ENCODE measurements at regions not wholly inside any gene's neighbourhood (a gene's known extent, or its start where the extent isn't known, plus 50 kb on each side); places are given as distances from the start of the nearest gene placed in this dataset.
A peak's percentile ranks its signal among the peaks of the same experiment; 100 is the strongest.
"Not testable (repeated sequence)": the region's sequence is repeated elsewhere in the genome, so short reads cannot be mapped to it uniquely, and the experiment has no call there.

DNA sequence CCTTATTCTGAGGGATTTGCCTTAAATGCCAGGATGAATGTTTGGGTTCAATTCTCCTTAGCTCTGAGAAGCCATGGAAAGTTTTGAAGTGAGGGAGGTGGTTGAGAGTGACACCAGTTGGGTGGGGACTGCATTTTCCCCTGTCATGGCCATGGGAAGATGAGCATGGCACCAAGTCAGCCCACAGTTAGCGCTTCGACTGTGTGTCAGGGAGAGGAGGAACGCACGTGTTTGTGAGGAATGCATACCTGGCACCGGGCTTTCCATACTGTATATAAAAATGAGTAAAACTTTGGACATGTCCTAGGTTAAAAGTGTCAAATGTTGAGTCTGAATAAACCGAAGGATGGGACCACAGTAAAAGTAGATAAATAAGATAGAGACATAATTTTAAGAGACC, 187.5 kb upstream of the KL start:
- no peak for DNase-seq (ENCODE audit: low read depth in 2 of 2)

DNA sequence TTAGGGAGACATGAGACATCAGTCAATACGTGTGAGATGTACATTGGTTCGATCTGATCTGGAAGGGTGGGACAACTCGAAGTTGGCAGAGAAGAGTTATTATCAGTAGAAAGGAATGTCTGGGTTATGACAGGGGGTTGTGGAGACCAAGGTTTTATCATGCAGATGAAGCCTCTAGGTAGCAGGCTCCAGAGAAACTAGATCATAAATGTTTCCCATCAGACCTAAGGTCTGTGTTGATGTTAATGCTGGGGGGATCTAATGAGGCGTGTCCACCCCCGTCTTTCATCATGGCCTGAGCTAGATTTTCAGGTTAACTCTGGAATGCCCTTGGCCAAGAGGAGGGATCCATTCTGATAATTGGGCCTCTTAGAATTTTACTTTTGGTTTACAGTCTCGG, 187.0 kb upstream of the KL start:
- DNase-seq (ENCODE audit: low read depth in 2 of 2) = no peak

DNA sequence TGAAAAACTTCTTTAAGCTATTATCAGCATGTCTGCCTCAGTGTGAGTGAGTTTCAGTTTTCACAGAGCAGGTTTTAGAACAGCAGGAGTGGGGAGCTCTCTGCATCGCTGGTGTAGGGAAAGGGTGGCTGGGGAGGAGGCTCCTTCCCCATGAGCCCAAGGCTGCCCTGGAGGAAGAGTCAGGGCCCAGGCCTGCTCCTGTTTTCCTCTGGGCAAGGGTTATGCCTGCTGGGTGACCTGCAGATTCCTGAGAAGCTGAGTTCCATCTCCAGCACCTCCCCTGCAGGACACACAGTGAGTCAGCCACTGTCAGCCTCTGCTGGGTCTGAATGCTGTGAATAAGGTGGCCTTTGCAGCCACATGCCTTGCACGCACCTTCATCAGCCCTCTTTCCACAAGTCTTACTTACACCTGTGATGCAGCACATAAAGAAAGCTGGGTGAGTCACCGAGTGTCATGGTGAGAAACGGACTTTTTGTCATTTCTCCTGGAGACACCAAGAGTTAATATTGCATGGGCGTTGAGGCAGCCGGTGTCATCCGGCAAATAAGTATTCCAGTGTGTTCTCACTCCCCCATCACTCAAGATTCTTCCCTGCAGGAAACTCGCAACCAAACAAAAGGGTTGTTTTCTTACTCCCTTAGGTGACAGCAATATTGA, 186.4 kb upstream of the KL start:
- no peak for DNase-seq (ENCODE audit: low read depth in 2 of 2)

DNA sequence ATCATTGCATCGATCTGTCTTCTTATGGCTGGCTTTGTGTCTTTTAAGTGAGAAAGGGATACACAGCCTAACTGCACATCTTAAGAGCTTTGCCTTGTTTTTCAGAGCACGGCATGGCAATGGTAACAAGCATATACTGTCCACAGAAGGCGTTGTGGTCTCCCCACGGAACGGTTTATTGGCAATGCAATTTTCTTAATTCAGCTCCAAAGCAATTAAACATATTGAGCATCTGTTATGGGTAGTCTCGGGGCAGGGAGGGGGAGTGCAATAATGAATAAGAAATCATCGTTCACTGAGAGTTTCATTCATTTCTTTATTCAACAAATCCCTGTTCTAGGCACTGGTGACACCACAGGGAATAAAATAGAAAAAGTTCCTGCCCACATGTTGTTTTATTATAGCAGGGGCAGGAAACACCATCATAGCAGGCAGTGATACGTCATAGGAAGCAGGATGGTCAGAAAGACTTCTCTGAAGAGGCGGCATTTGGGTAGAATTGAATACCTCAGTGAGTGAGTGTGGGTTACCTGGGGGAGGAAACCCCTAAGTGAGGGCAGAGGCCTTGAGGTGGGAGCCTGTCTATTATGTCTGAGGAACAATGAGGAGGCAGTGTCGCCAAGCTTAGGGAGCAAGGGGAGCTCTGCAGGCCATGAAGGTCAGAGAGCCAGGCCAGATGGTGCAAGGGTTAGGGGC, 185.7 kb upstream of the KL start:
- DNase-seq (ENCODE audit: low read depth in 2 of 2) = no peak

DNA sequence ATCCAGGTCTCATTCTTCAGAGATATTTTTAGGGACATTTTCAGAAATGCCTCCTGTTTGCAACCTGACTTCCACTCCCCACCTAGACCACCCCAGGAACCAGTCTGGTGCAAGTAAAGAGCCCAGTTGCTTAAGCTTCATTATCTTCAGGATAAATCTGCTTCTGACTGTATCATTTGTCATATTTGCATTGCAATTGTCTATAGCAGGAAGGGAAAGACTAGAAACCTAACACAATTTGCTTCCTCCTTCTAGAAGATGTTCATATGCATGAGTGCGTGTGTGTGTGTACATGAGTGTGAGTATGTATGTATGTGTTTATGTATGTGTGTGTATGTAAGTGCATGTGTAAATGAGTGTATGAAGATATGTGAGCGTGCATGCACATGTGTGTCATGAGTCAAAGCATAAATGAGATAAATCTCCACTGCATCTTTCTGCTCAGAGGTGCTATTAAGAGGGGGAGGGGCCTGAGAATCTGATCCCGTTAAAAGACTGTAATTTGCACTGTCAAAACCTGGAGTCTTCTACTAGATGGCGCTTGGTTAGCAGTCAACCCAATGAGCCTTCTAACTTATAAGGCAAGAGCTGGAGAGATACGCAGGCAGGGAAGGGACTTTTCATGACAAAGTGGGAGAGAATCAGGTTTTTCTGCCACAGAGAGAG, 178.8 kb upstream of the KL start:
- no peak for DNase-seq (ENCODE audit: low read depth in 2 of 2)

DNA sequence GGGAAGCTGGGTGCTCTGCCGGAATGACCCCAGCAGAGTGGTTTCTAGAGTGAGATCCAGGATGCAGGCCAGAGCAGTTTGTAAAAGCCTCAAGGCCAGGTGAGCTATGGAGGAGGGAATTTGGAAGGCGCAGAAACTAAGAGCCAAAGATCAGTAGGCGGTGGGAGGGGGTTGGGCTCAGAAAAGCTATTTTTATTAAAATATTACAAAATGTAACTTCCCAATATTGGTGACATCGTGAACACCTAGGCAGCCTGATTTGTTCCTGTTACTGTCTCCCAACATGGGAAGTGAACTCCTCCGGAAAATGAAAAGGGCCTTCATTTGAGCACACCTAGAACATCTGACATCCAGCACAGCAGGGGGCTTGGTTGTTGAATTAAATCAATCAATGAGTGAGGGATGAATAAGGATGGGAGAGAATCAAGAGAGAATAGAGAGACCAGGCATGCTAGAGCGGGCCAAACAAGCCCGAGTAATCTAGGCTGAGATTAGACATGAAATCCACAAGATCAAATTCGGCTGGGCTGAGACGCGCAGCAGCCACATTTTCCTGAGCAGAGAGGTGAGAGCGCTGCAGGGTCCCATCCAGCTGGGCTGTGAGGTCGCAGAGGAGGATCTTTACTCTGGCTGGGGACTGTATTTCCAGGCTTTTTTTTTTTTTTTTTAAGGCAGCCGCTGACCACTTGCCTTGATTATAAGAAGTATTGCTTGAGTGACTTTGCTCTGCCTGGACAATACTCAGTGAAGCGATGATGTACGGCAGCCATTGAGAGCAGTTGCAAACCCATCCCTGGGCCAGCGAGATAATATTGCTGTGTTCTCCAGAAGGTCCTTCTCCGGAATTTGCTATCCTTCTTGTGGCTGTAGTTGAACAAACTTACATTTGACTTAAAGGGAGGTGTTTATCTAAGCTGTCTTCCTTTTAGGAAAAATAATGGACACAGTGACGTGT, 178.0 kb upstream of the KL start:
- DNase-seq (ENCODE audit: low read depth in 2 of 2) = no peak

DNA sequence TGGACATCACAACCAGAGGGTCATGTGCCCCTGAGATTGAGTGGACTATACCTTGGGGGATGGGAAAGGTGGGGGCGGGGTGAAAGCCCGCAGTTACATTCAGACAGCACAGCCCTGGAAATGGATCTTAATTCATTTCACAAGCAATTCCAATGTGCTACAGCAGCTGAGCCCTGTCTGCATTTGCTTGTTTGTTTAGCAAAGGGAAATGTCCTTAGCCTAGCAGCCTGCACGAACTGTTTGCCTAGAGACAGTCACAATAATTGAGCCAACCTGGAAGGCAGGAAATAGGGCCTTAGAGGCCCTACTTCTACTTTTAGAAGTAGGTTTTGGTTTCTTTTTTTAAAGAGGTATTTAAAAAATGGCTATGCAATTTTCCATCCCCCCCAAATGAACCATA, 177.3 kb upstream of the KL start:
- DNase-seq (ENCODE audit: low read depth in 2 of 2) = no peak

DNA sequence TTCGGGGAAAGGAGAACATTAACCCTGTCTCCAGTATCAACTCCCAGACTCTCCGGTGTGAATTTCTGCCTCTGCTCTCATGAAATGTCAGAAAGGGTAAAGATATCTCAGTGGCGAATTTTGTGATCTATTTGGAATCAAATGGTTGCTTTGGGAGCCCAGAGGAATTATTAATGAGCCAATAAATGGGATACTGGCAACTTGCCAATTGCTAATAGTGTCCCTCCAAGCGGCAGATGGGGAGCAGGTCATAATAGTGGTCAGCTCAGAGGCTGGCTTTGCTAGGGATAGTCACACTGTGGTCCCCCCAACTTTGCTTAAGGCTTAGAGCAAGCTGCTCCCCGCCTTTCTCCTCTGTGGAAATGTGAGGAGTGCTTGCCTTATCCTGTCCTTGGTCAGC, 176.1 kb upstream of the KL start:
- no peak for DNase-seq (ENCODE audit: low read depth in 2 of 2)

DNA sequence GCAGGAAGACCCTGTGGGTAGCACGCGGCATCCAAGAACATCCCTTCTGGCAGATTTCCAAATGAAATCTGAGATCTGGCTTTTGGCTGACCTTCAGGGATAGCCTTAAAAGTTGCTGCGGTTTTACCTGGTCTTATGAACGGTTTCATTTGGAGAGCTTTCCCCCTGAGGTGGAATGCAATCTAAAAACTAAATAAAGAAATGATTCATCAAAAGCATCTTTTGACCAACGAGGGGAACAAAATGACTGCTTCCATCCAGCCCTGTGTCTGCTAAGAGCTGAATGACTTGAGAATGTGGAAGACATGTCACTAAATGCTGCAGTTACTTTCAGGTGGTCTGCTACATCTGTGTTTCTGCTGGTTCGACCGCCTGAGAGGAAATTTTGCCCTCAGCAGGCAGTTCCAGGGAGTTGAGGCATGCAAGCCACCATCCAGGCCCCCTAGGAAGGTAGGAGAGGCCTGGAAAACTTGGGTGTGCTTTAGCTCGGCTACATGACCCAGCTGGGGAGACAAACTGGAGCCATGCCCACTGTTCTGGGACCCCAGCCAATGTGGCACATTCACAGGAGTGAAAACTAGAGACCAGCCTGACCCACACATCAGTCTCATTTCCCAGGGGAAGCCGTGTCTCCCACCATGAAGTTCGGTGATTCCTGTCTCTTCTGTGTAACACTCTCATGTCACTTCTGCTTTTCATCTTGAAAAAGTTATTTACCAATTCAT, 175.1 kb upstream of the KL start:
- no peak for DNase-seq (ENCODE audit: low read depth in 2 of 2)

DNA sequence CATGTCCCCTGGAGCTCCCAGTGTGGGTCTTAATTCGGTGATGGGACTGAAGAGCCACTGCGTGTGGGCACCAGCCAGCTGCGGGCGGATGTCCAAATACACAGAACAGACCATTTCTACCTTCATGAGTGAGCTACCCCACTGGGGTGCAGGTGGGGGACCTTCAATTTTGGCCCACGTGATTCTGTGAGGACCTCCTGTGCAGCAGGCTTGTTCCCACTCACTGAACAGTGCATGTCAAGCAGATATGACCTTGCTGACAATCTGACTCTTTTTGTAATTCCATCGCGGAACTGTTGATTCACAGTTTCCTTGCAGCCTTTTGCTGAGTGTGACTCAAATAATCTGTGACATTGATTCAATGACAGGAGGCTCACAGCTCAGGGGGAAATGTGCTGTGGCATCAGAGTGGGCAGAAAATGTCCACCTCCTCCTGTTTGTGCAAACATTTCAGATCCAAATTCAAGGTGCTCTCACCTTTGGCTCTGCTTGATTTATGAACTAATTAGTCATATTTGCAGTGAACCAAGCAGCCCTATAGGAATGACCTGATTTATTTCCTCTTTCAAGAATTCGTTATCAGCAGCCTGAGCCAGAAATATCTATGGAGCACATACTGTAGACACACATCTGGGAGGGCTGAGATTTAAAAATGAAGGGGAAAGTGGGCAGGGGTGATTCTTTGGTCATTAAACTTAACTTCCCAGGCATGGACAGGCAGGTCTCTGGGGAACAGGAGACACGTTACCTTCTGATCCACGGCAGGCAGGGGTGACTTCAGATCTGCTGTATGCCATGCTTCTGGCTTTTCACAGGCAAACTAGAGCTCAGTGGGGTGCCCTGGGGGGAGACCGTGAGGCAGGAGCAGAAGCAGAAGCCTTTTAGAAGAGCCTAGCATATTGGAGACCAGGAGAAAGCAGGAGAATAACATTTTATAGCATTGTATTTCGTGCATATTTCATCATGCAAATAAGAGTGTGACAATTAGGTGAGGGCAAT, 170.0 kb upstream of the KL start:
- no peak for DNase-seq (ENCODE audit: low read depth in 2 of 2)

DNA sequence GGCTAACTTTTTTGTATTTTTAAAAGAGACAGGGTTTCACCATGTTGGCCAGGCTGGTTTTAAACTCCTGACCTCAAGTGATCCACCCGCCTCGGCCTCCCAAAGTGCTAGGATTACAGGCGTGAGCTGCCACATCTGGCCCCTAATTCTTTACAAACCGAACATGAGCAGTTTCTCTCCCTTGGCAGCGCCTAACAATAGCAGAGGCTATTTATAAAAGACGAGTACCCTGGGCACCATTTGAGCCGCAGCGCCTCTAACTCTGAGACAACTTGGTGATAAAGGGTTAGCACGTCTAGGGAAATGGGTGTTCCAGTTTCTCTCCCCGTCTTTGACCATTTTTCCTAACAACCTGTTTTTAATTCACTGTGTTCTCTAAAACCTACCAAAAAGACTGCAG, 168.2 kb upstream of the KL start:
- DNase-seq (ENCODE audit: low read depth in 2 of 2) = not testable (repeated sequence)

DNA sequence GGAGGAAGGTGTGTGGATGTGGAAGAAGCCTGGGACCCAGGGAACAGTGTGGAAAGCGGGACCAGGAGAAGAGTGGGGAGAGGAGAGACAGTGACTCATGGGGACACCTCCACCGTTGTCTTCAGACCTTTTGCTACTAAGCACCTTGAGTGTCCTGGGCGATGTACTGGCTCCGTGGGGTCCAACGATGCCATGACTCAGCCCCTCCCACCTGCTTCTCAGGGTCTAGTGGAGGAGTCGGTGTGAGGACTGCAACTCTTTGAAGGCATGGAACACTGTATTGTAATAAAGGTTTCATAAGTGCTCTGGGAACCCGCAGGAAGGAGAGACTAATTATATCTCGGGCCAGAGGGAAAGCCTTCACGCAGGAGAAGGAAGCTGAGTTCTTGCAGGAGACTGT, 166.9 kb upstream of the KL start:
- no peak for DNase-seq (ENCODE audit: low read depth in 2 of 2)

DNA sequence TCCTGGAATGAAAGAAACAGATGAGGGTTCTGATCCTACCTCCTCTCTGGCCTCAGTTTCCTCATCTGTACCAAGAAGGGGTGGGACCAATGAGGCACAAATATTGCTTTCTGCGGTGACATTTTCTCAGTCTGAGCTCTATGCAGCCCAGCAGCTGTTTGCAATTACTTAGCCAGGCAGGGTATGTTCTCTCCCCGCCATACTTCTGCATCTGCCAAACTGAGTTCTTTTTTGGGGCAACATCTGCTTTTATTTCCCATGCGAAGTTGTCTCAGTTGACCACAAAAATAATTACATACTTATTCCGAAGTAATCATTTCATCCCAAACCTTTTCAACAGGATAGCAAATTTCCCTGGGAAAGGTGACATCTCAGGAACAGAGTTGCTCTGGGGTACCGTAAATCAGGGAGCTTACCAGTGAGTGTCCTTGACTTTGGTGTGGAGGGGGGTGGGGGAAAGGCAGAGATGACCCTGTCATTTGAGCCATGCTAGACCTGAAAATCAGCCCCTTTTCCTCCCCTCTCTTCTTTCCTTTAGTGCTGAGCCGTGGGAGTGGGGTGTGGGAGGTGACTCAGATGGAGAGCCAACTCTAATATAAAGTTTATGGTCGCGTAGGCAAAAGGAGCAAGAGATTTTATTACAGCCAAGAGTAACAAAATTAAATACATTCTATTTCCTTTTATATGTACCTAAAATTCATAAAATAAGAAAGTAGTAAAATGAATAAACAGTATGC, 165.7 kb upstream of the KL start:
- DNase-seq (ENCODE audit: low read depth in 2 of 2) = peak; percentile 16 to 29

DNA sequence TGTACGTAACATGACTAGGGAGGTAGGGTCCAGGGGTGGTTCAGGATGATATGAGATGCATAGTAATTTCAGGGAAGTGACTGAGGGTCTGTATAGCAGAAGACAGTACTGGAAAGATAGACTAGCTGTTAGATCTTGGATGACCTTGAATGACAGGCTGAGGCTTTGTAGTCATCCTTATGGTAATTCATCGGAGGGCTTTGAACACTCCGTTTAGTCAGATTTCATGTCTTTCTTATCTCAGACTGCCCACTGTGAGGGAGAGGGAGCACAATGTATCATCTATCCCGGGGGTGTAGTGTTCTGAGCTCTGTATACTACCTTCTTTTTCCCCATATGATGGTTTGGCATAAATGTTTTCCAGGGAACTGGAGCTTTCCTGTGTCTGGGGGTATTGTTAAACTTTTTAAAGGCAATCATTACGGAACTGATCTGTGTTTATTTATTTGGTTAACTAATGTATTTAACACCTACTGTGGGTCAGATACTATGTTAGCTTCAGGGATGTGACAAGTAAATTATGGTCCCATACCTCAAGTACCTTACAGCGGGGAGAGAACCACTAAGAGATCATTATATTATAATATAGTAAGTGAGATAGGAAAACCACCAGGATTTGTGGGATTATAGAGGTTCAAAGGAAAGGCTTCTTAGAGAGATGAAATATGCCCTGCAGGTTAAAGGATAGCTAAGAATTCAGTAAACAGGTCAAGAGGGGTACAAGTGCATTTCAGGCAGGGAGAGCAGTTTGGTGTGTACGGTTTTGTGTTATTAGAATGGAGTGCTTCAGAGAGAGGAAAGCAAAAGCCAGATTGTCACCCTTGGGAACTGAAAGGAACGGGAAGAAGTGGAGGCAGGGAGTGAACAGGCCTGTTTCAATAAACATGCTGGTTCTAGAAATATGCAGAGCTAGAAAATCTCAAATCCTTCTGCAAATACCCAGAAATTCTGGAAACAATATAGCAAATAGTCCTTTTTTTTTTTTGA, 164.8 kb upstream of the KL start:
- DNase-seq (ENCODE audit: low read depth in 2 of 2) = no peak

DNA sequence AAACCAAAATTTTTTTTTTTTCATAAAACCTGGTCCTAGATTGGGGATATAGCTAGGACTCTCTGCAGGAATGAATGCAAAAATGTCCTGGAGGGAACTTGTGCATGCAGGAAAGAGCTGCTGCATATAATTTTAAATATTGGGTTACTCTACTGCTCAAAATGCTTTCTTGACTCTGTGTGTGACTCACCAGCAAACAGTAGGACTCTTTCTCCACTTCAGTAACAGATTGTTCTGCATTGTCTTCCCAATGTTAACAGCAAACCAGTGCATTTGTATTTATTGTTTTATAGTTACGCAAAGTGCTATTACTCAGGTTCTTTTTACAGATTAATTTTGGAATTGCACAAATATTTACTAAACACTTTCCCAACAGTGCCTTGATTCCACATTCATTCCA, 163.7 kb upstream of the KL start:
- no peak for DNase-seq (ENCODE audit: low read depth in 2 of 2)

DNA sequence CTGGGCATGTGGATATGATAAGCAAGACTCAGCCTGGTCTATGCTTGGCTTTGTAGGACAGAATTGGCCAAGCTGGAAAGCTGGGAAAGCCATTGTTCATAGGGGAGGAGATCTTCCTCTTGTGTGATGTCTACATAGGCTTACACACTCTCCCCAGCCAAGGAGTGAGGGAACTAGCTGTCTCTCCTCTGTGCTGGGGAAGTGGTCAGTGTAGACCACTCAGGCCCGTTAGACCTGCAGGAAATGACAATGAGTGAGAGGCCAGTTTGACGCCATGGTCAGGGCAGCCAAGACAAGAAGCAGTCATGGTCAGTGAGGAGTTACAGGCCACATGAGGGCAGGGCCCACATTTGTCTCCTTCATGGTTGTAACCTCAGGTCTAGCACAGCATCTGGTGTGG, 159.1 kb upstream of the KL start:
- DNase-seq (ENCODE audit: low read depth in 2 of 2) = no peak

DNA sequence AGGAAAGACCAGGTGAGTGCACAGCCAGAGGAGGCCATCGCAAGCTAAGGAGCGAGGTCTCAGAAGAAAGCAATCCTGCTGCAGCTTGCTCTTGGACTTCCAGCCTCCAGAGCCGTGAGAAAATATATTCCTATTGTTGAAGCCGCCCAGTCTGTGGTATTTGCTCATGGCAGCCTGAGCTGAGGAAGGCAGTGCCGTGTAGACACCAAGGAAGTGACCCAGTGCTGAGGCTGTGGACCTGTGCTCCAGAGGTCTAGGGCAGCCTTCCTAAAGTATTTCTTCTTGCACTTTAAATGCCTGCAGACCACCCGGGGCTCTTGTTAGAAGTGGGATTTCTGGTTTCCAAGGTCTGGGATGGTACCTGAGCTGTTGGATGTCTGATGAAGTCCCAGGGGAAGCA, 158.5 kb upstream of the KL start:
- no peak for DNase-seq (ENCODE audit: low read depth in 2 of 2)

DNA sequence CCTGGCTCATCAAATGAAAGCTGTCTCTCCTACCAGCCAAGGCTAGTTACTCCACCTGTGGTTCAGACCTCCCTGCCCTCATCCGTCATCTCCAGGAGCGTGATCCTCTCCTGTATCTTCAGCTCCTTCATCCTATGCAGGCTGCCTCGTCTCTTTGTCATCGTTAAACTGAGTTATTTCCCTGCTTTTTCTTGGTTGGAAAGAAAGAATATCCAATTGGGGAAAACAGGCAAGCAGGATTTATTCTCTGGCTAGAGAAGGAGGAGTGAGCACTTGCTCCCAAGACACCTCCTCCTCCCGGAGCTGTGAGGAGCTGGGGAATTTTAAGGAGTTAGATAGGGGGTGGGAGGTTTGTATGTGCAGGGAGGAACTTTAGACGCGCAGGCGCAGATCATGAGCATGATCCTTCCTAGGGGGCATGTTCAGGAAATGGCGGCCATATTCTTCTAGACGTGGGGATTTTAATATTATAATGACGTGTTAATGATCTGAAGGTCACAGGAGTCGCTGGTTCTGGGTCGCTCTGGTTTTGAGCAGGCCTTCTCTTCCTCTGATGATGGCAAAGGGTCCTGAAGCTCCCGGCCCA, 156.4 kb upstream of the KL start:
- no peak for DNase-seq (ENCODE audit: low read depth in 2 of 2)
